ENCODE measurements at regions not wholly inside any gene's neighbourhood (a gene's known extent, or its start where the extent isn't known, plus 50 kb on each side); places are given as distances from the start of the nearest gene placed in this dataset.

DNA sequence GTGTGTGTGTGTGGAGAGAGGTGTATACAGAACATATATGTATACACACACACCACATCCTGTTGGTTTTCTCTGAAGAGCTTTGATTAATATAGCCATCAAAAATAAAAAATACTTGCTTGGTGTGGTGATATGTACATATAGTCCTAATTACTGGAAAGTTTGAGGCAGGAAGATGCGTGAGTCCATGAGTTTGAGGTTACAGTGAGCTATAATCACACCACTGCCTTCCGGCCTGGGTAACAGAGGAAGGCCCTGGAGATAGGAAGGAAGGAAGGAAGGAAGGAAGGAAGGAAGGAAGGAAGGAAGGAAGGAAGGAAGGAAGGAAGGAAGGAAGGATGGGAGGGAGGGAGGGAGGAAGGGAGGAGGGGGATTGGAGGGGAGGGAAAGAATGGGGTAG, 360.4 kb upstream of the CPEB2 start:
- TF ChIP-seq, protein P1, sequence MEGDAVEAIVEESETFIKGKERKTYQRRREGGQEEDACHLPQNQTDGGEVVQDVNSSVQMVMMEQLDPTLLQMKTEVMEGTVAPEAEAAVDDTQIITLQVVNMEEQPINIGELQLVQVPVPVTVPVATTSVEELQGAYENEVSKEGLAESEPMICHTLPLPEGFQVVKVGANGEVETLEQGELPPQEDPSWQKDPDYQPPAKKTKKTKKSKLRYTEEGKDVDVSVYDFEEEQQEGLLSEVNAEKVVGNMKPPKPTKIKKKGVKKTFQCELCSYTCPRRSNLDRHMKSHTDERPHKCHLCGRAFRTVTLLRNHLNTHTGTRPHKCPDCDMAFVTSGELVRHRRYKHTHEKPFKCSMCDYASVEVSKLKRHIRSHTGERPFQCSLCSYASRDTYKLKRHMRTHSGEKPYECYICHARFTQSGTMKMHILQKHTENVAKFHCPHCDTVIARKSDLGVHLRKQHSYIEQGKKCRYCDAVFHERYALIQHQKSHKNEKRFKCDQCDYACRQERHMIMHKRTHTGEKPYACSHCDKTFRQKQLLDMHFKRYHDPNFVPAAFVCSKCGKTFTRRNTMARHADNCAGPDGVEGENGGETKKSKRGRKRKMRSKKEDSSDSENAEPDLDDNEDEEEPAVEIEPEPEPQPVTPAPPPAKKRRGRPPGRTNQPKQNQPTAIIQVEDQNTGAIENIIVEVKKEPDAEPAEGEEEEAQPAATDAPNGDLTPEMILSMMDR (IDR thresholded peaks at IDR 0.05) = no peak
- TF ChIP-seq EZH2phosphoT487 (IDR thresholded peaks at IDR 0.05) = no peak
